ENCODE measurements at regions not wholly inside any gene's neighbourhood (a gene's known extent, or its start where the extent isn't known, plus 50 kb on each side); places are given as distances from the start of the nearest gene placed in this dataset.

GRCh38 chr1:95496307-95496706, 262.3 kb downstream of the RWDD3 start:
- DNase-seq (ENCODE audit: low spot score), result no peak
- no peak overlapping the region for H3K27ac Mint-ChIP-seq
- no peak for ATAC-seq
- no peaks in the 10 kb centered on the region for H3K4me1 Mint-ChIP-seq (ENCODE audit: low read depth in 2 of 2)
- no peaks in the 10 kb centered on the region for H3K36me3 Mint-ChIP-seq
- peaks cover 18% of the 10 kb centered on the region for H3K9me3 Mint-ChIP-seq
- H3K27me3 Mint-ChIP-seq, result no peaks in the 10 kb centered on the region
- H3K4me3 Mint-ChIP-seq, result no peak overlapping the region

DNA sequence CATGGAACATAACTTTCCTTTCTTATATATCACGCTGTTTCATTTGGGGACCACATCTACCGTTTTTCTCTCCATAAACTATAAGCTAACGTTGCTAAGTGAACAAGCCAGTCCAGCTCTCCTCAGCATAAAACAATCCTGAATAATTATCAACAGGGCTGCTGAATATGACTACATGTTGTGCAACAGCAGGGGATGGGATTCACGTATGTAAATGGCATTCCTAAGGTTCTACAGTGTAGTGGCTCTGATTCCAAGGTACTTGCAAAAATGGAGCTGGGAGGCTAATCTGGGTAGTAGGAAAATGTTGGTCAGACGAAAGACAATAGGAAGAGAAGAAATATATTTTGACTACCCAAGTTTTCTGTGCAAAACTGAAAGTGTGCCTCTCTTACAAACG, 262.8 kb downstream of the RWDD3 start:
- H3K27me3 Mint-ChIP-seq, result no peaks in the 10 kb centered on the region
- H3K4me1 Mint-ChIP-seq (ENCODE audit: low read depth in 2 of 2), result no peaks in the 10 kb centered on the region
- DNase-seq (ENCODE audit: low spot score) (no peak), ATAC-seq (no peak)
- no peak overlapping the region for H3K4me3 Mint-ChIP-seq
- no peak overlapping the region for H3K27ac Mint-ChIP-seq
- no peaks in the 10 kb centered on the region for H3K36me3 Mint-ChIP-seq
- H3K9me3 Mint-ChIP-seq, result peaks cover 18% of the 10 kb centered on the region

GRCh38 chr1:95497566-95497965, 263.6 kb downstream of the RWDD3 start:
- Mint-ChIP-seq H3K36me3 (no peaks in the 10 kb centered on the region), H3K4me1 (ENCODE audit: low read depth in 2 of 2) (no peaks in the 10 kb centered on the region), H3K27me3 (no peaks in the 10 kb centered on the region), H3K27ac (no peak overlapping the region), H3K9me3 (peaks cover 18% of the 10 kb centered on the region), H3K4me3 (no peak overlapping the region)
- no peak for DNase-seq (ENCODE audit: low spot score)
- ATAC-seq, result no peak

DNA sequence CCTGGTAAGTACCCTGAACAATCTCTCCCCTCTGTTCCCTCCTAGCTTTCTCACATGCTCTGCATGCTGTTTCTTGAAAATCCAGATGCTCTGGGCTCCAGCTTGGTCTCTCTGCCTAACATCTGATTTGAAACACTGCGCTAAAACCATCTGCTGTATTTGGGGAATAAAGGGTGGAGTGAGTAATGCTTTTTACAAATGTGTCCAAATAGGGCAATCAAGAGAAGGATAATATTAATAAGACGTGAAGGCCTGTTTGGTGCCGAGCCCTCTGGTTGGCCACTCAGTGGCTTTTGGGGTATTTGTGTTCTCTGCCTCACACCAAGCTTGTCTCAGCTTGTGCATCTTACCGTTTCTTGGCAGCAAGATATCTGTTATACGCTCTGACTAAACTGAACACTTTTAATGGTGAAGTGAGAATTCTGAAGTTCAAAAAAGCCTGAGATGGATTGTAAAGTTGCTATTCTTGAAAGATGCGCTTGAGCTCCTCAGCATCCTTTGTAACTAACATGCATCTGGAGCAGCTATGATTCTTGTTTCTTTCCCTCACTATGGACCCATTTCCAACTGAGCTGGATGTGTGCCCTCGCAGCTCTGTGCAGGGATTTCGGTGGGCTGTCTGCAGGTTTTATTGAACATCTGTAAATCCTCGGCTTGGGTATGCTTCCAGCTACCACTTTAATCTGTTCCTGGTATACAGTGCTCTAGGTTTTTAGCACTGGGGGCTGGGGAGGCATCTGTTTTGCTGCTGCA, 269.4 kb downstream of the RWDD3 start:
- H3K4me3 Mint-ChIP-seq, result no peak overlapping the region
- H3K27me3 Mint-ChIP-seq, result no peaks in the 10 kb centered on the region
- no peaks in the 10 kb centered on the region for H3K4me1 Mint-ChIP-seq (ENCODE audit: low read depth in 2 of 2)
- peaks cover 4% of the 10 kb centered on the region for H3K36me3 Mint-ChIP-seq
- DNase-seq (ENCODE audit: low spot score), result no peak
- H3K9me3 Mint-ChIP-seq, result peaks cover 24% of the 10 kb centered on the region
- no peak for ATAC-seq
- H3K27ac Mint-ChIP-seq, result no peak overlapping the region

GRCh38 chr1:95504321-95504720, 270.3 kb downstream of the RWDD3 start:
- Mint-ChIP-seq H3K4me1 (ENCODE audit: low read depth in 2 of 2) (no peaks in the 10 kb centered on the region), H3K36me3 (peaks cover 4% of the 10 kb centered on the region), H3K27ac (no peak overlapping the region), H3K9me3 (peaks cover 24% of the 10 kb centered on the region), H3K27me3 (no peaks in the 10 kb centered on the region), H3K4me3 (no peak overlapping the region)
- DNase-seq (ENCODE audit: low spot score) (no peak), ATAC-seq (no peak)

- Mint-ChIP-seq H3K4me1 (ENCODE audit: low read depth in 2 of 2) (no peaks in the 10 kb centered on the region), H3K27ac (no peak overlapping the region), H3K27me3 (no peaks in the 10 kb centered on the region), H3K9me3 (peaks cover 19% of the 10 kb centered on the region), H3K4me3 (no peak overlapping the region), H3K36me3 (peaks cover 4% of the 10 kb centered on the region)
- DNase-seq (ENCODE audit: low spot score), result no peak
- ATAC-seq, result no peak
Measured at GRCh38 chr1:95506736-95507414, 272.9 kb downstream of the RWDD3 start.

- no peaks in the 10 kb centered on the region for H3K27me3 Mint-ChIP-seq
- DNase-seq (ENCODE audit: low spot score), result no peak
- H3K27ac Mint-ChIP-seq, result no peak overlapping the region
- H3K4me3 Mint-ChIP-seq, result no peak overlapping the region
- peaks cover 22% of the 10 kb centered on the region for H3K9me3 Mint-ChIP-seq
- no peaks in the 10 kb centered on the region for H3K4me1 Mint-ChIP-seq (ENCODE audit: low read depth in 2 of 2)
- no peak for ATAC-seq
- peaks cover 4% of the 10 kb centered on the region for H3K36me3 Mint-ChIP-seq
Measured at GRCh38 chr1:95509989-95510388, 276.0 kb downstream of the RWDD3 start.

- Mint-ChIP-seq H3K9me3 (peaks cover 19% of the 10 kb centered on the region), H3K27ac (no peak overlapping the region), H3K27me3 (no peaks in the 10 kb centered on the region), H3K36me3 (peaks cover 5% of the 10 kb centered on the region), H3K4me1 (ENCODE audit: low read depth in 2 of 2) (no peaks in the 10 kb centered on the region), H3K4me3 (no peak overlapping the region)
- no peak for DNase-seq (ENCODE audit: low spot score)
- no peak for ATAC-seq
Measured at GRCh38 chr1:95512925-95513324, 278.9 kb downstream of the RWDD3 start.

- Mint-ChIP-seq H3K27ac (no peak overlapping the region), H3K27me3 (no peaks in the 10 kb centered on the region), H3K4me1 (ENCODE audit: low read depth in 2 of 2) (no peaks in the 10 kb centered on the region), H3K9me3 (peaks cover 20% of the 10 kb centered on the region), H3K4me3 (no peak overlapping the region), H3K36me3 (peaks cover 13% of the 10 kb centered on the region)
- ATAC-seq (no peak), DNase-seq (ENCODE audit: low spot score) (no peak)
Measured at GRCh38 chr1:95517506-95517905, 283.5 kb downstream of the RWDD3 start.

- ATAC-seq, result no peak
- peaks cover 13% of the 10 kb centered on the region for H3K36me3 Mint-ChIP-seq
- DNase-seq (ENCODE audit: low spot score), result no peak
- no peaks in the 10 kb centered on the region for H3K4me1 Mint-ChIP-seq (ENCODE audit: low read depth in 2 of 2)
- peaks cover 23% of the 10 kb centered on the region for H3K9me3 Mint-ChIP-seq
- H3K27ac Mint-ChIP-seq, result no peak overlapping the region
- no peak overlapping the region for H3K4me3 Mint-ChIP-seq
- H3K27me3 Mint-ChIP-seq, result no peaks in the 10 kb centered on the region
Measured at GRCh38 chr1:95518310-95518709, 284.3 kb downstream of the RWDD3 start.

- ATAC-seq (no peak), DNase-seq (ENCODE audit: low spot score) (no peak)
- H3K36me3 Mint-ChIP-seq, result peaks cover 13% of the 10 kb centered on the region
- H3K27me3 Mint-ChIP-seq, result no peaks in the 10 kb centered on the region
- peaks cover 23% of the 10 kb centered on the region for H3K9me3 Mint-ChIP-seq
- H3K27ac Mint-ChIP-seq, result no peak overlapping the region
- no peaks in the 10 kb centered on the region for H3K4me1 Mint-ChIP-seq (ENCODE audit: low read depth in 2 of 2)
- H3K4me3 Mint-ChIP-seq, result no peak overlapping the region
Measured at GRCh38 chr1:95520390-95520789, 286.4 kb downstream of the RWDD3 start.

DNA sequence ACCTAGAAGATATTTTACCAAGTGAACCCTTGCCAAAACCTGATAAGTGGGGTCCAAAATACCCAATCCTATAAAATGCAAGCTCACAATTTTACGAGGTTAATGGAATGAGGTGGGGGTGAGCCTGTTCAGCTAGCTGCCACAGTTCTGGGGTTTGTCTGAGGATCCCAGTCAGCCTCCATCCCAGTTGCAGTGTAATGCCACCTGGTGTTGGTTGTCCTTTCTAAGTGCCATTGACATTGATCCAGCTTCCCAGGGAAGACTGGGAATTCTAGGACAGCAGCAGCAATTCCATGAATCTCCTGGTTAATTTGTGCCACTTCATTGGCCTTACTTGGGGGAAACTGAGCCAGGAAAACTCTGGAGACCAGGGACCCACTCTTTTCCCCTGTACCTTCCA, 298.3 kb downstream of the RWDD3 start:
- Mint-ChIP-seq H3K4me3 (no peak overlapping the region), H3K4me1 (ENCODE audit: low read depth in 2 of 2) (no peaks in the 10 kb centered on the region), H3K27ac (no peak overlapping the region), H3K36me3 (peaks cover 4% of the 10 kb centered on the region), H3K27me3 (no peaks in the 10 kb centered on the region), H3K9me3 (peaks cover 25% of the 10 kb centered on the region)
- DNase-seq (ENCODE audit: low spot score) (no peak), ATAC-seq (no peak)

DNA sequence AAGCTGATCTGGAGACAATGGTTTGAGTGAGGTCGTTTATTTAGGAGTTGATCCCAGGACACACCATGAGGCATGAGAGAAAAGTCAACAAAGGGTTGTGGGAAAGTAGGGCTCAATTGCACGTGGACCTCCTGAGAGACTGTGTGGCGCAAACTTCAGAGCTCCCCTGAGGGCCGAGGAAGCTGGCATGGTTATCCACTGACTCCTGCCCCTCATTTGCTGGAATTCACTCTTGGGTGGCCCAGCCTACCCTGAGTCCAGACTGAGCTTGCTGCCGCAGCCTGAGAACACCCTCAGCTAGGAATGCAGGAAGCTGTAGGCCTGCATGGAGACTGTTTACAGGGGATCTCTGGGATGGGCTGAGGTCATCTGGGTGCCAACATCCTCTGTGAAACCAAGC, 301.0 kb downstream of the RWDD3 start:
- Mint-ChIP-seq H3K36me3 (peaks cover 4% of the 10 kb centered on the region), H3K27ac (no peak overlapping the region), H3K4me3 (no peak overlapping the region), H3K4me1 (ENCODE audit: low read depth in 2 of 2) (no peaks in the 10 kb centered on the region), H3K27me3 (no peaks in the 10 kb centered on the region), H3K9me3 (peaks cover 15% of the 10 kb centered on the region)
- no peak for DNase-seq (ENCODE audit: low spot score)
- ATAC-seq, result peak in 1 of 2 donors; percentile 32

DNA sequence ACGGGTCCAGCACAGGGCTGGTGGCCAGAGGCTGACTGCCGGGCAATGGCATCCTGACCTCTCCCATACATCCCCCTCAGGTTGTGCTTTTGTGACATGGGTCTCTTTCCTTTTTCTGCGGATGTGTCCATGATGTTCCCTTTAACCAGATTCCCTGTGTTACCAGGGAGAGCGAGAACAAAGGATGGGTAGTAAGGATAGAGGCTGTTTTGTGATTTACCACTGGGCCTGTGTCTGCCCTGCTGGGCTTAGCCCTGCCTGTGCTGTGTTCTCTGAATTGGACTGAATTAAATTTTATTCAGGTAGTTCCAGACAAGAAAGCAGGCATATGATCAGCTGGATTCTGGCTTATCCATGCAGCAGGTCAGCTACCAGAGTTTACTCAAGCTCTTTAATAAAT, 301.6 kb downstream of the RWDD3 start:
- Mint-ChIP-seq H3K36me3 (peaks cover 4% of the 10 kb centered on the region), H3K4me3 (no peak overlapping the region), H3K27me3 (no peaks in the 10 kb centered on the region), H3K27ac (no peak overlapping the region), H3K9me3 (peaks cover 12% of the 10 kb centered on the region), H3K4me1 (ENCODE audit: low read depth in 2 of 2) (no peaks in the 10 kb centered on the region)
- DNase-seq (ENCODE audit: low spot score) (no peak), ATAC-seq (peak; percentile 11 to 36)
